BLaER1 (cell line): ENCODE measurements at regions not wholly inside any gene's neighbourhood (a gene's known extent, or its start where the extent isn't known, plus 50 kb on each side); places are given as distances from the start of the nearest gene placed in this dataset.
"Not testable (repeated sequence)": the region's sequence is repeated elsewhere in the genome, so short reads cannot be mapped to it uniquely, and the experiment has no call there.

ENCODE experiments used
- H3K27ac ChIP-seq: shearing (Covaris generic); formaldehyde crosslinking; 2 replicates; pipeline ENCODE4 v1.8.1; 2022
- H3K27me3 ChIP-seq: shearing (Covaris generic); formaldehyde crosslinking; 2 replicates; pipeline ENCODE4 v1.8.1; 2022
- H3K36me3 ChIP-seq: shearing (Covaris generic); formaldehyde crosslinking; 2 replicates; pipeline ENCODE4 v1.8.1; 2022
- H3K4me1 ChIP-seq: shearing (Covaris generic); formaldehyde crosslinking; 2 replicates; pipeline ENCODE4 v1.8.1; 2022
- H3K4me2 ChIP-seq: shearing (Covaris generic); formaldehyde crosslinking; 2 replicates; pipeline ENCODE4 v1.8.1; 2022
- H3K4me3 ChIP-seq: shearing (Covaris generic); formaldehyde crosslinking; 2 replicates; pipeline ENCODE4 v1.8.1; 2022
- H3K9ac ChIP-seq: shearing (Covaris generic); formaldehyde crosslinking; 2 replicates; pipeline ENCODE4 v1.8.1; 2022
- H3K9me3 ChIP-seq: shearing (Covaris generic); formaldehyde crosslinking; 2 replicates; pipeline ENCODE4 v1.8.1; 2022
- H4K20me1 ChIP-seq: shearing (Covaris generic); formaldehyde crosslinking; 2 replicates; pipeline ENCODE4 v1.8.1; 2022
- Cebpa-rat ChIP-seq: shearing (Covaris generic); IDR thresholded peaks from 2 replicates; pipeline ENCODE4 v1.8.1; 2022

DNA sequence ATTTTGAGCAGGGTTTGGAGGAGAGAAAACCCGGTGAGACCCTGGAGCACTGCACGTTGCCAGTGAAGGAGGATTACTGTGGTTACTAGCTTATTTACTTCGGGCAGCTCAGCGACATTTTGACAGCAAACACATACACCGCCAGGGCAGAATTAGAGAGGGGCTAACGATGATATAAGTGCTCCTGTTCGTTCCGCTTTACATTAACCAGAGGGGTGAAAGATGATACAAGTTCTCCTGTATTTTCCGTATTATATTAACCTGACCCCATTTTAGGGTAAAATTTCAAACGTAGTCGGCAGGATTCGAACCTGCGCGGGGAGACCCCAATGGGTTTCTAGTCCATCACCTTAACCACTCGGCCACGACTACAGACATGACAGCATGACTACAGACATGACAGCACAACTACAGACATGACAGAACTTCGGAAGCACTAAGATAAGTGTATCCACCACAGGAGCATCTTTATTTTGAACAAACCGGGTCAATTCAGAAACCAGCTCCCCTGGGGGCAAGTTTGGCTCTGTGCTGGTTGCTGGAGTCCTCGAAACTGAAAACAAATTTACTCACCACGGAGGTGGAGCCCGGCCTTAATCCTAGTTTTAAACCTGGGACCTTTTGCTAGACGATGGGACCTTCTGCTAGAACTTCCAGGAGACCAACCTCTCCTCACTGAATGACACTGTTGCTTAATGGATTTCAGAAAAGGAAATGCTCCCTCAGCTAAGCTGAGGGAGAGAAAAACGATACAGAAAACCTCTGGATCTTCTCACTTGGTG lies 80.4 kb upstream of the ZNF184 start:
- Histone ChIP-seq H3K27ac (no peak overlapping the region), H3K4me3 (no peak overlapping the region), H3K4me1 (no peaks in the 10 kb centered on the region), H3K4me2 (no peak overlapping the region), H3K9me3 (no peaks in the 10 kb centered on the region; the same call in 1 of the 2 replicates), H3K36me3 (no peaks in the 10 kb centered on the region), H3K27me3 (no peaks in the 10 kb centered on the region), H4K20me1 (no peaks in the 10 kb centered on the region), H3K9ac (no peak overlapping the region)
- TF ChIP-seq Cebpa-rat, result no peak

DNA sequence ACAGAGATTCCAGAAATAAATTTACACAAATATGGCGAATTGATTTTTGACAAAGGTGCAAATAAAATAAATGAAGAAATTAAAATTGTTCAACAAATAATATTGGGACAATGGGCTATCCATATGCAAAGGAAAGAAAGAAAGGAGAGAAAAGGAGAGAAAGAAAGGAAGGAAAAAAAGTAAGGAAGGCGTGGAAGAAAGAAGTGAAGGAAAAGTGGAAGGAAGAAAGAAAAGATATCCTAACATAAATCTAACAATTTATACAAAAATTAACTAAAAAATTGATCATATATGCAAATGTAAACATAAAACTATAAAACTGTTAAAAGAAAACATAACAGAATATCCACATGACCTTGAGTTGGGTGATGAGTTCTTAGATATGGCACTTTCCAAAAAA lies 78.7 kb upstream of the ZNF184 start:
- H3K4me3 ChIP-seq, result no peak overlapping the region
- H3K36me3 ChIP-seq, result no peaks in the 10 kb centered on the region
- no peak overlapping the region for H3K4me2 ChIP-seq
- H3K27me3 ChIP-seq, result no peaks in the 10 kb centered on the region
- no peak overlapping the region for H3K9ac ChIP-seq
- no peak for TF ChIP-seq Cebpa-rat
- peaks cover 8% of the 10 kb centered on the region; the same call in 1 of the 2 replicates for H3K9me3 ChIP-seq
- no peak overlapping the region for H3K27ac ChIP-seq
- H3K4me1 ChIP-seq, result no peaks in the 10 kb centered on the region
- H4K20me1 ChIP-seq, result no peaks in the 10 kb centered on the region

DNA sequence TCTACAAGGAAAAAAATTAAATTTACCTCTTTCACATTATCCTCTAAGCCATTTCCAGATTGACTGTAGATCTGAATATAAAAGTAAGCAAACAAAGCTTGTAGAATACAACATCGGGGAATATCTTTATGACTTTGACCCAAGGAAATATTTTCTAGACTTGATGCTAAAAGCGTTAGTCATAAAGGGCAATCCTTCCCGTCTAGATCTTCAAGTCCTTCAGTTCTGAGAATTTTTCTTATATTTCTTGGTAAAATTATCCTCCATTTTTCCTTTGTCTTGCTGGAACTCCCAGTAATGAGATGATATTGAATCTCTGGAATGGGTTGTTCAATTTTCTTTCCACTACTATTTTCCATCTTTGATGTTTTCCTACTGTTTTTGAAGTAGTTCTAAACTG lies 77.8 kb upstream of the ZNF184 start:
- H3K4me2 ChIP-seq, result no peak overlapping the region
- H3K4me3 ChIP-seq, result no peak overlapping the region
- no peak overlapping the region for H3K9ac ChIP-seq
- H3K27ac ChIP-seq, result no peak overlapping the region
- no peaks in the 10 kb centered on the region for H4K20me1 ChIP-seq
- no peaks in the 10 kb centered on the region for H3K27me3 ChIP-seq
- TF ChIP-seq Cebpa-rat, result no peak
- H3K36me3 ChIP-seq, result no peaks in the 10 kb centered on the region
- H3K4me1 ChIP-seq, result no peaks in the 10 kb centered on the region
- peaks cover 14% of the 10 kb centered on the region; the same call in 1 of the 2 replicates for H3K9me3 ChIP-seq

- H3K4me1 ChIP-seq, H3K36me3 ChIP-seq, H3K27me3 ChIP-seq, H3K9ac ChIP-seq, H3K4me2 ChIP-seq, H4K20me1 ChIP-seq, H3K27ac ChIP-seq, H3K4me3 ChIP-seq: not testable (repeated sequence)
- H3K9me3 ChIP-seq, result peaks cover 19% of the 10 kb centered on the region; the same call in 1 of the 2 replicates
These were observed 76.3 kb upstream of the ZNF184 start for GRCh38 chr6:27549241-27549598.

- Histone ChIP-seq H3K27me3 (no peaks in the 10 kb centered on the region), H4K20me1 (no peaks in the 10 kb centered on the region), H3K27ac (no peak overlapping the region), H3K9ac (no peak overlapping the region), H3K4me2 (no peak overlapping the region), H3K36me3 (no peaks in the 10 kb centered on the region), H3K4me3 (no peak overlapping the region), H3K4me1 (no peaks in the 10 kb centered on the region), H3K9me3 (peaks cover 19% of the 10 kb centered on the region; the same call in 1 of the 2 replicates)
- TF ChIP-seq Cebpa-rat, result no peak
These were observed 74.5 kb upstream of the ZNF184 start for GRCh38 chr6:27547157-27548075.

- Histone ChIP-seq H3K27me3 (no peaks in the 10 kb centered on the region), H3K4me1 (no peaks in the 10 kb centered on the region), H3K4me3 (no peak overlapping the region), H4K20me1 (no peaks in the 10 kb centered on the region), H3K4me2 (no peak overlapping the region), H3K9ac (no peak overlapping the region), H3K9me3 (peaks cover 19% of the 10 kb centered on the region; the same call in 1 of the 2 replicates), H3K27ac (no peak overlapping the region), H3K36me3 (no peaks in the 10 kb centered on the region)
- no peak for TF ChIP-seq Cebpa-rat
These were observed 73.6 kb upstream of the ZNF184 start for GRCh38 chr6:27546522-27546921.

DNA sequence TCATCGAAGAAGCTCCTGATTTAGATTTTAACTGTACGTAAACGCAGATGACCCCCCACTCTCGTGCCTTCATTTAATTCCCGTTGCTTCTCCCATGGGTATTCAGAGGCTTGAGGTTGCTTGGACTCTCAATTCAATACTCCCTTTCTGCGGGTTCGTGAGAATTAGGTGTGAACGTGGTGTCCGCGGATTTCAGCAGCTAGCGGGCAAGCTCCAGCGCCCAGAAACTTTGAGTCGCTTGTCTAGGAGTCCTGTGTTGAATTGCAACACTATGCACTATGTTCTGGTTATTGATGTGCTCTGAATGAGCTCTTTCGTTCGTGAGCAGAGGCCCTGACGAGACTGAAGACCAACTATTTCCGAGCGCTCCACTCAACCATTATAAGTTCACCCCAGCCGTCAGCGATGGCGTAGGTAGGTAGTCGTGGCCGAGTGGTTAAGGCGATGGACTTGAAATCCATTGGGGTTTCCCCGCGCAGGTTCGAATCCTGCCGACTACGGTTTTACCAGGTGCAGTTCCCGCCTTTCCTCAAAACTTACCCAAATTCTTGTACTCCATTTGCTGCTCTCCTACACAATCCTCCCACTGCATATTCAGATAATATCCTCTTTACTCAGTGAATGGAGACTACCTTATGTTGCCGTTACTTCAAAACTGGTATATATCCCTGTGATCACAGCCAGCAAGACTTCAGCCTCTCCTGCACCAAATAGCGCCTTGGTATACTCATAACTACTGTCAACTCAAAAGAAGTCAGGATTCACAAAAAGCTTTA lies 72.6 kb upstream of the ZNF184 start:
- H3K9ac ChIP-seq, result no peak overlapping the region

GRCh38 chr6:27544612-27545260 lies 71.8 kb upstream of the ZNF184 start:
- Histone ChIP-seq H3K36me3 (no peaks in the 10 kb centered on the region), H4K20me1 (no peaks in the 10 kb centered on the region), H3K9me3 (peaks cover 19% of the 10 kb centered on the region; the same call in 1 of the 2 replicates), H3K4me3 (no peak overlapping the region), H3K27me3 (no peaks in the 10 kb centered on the region), H3K4me2 (no peak overlapping the region), H3K9ac (no peak overlapping the region), H3K27ac (no peak overlapping the region), H3K4me1 (no peaks in the 10 kb centered on the region)
- TF ChIP-seq Cebpa-rat, result no peak

More for the DNA sequence above, 72.6 kb upstream of the ZNF184 start:
- no peaks in the 10 kb centered on the region for H3K36me3 ChIP-seq
- peaks cover 19% of the 10 kb centered on the region; the same call in 1 of the 2 replicates for H3K9me3 ChIP-seq
- TF ChIP-seq Cebpa-rat, result no peak
- H3K4me3 ChIP-seq, result no peak overlapping the region
- H3K4me1 ChIP-seq, result no peaks in the 10 kb centered on the region
- no peaks in the 10 kb centered on the region for H4K20me1 ChIP-seq
- H3K4me2 ChIP-seq, result no peak overlapping the region
- no peak overlapping the region for H3K27ac ChIP-seq
- no peaks in the 10 kb centered on the region for H3K27me3 ChIP-seq

DNA sequence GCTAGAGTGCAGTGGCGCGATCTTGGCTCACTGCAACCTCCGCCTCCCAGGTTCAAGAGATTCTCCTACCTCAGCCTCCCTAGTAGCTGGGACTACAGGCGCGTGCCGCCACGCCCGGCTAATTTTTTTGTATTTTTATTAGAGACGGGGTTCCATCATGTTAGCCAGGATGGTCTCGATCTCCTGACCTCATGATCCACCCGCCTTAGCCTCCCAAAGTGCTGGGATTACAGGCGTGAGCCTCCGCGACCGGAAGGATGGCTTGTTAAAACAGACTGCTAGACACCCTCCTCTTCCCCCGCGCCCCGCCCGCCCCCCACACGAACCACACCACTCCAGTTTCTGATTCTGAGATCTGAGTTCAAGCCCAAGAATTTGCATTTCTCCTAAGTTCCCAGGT lies 71.2 kb upstream of the ZNF184 start:
- not testable (repeated sequence) for H3K4me3 ChIP-seq, H3K4me1 ChIP-seq, H3K4me2 ChIP-seq, H3K27me3 ChIP-seq, H4K20me1 ChIP-seq, H3K36me3 ChIP-seq, H3K9ac ChIP-seq, H3K27ac ChIP-seq
- H3K9me3 ChIP-seq, result peaks cover 19% of the 10 kb centered on the region; the same call in 1 of the 2 replicates
